H9 (cell line): ENCODE measurements at regions not wholly inside any gene's neighbourhood (a gene's known extent, or its start where the extent isn't known, plus 50 kb on each side); places are given as distances from the start of the nearest gene placed in this dataset.

ENCODE experiments used
- DNase-seq: peaks from one replicate; pipeline ENCODE4 v3.0.0-alpha.2; 2017
- H2AFZ ChIP-seq: one replicate; pipeline ENCODE4 v1.6.1; 2013; ENCODE audit warnings: mild to moderate bottlenecking, low read length, control low read depth, moderate library complexity
- H2AK5ac ChIP-seq: 2 replicates; pipeline ENCODE4 v1.6.1; 2013; ENCODE audit warnings: low read length, control low read depth, mixed read lengths; ENCODE audit not compliant: insufficient read length
- H2BK120ac ChIP-seq: one replicate; pipeline ENCODE4 v1.6.1; 2013; ENCODE audit warnings: low read depth, mild to moderate bottlenecking, low read length, control low read depth, inconsistent platforms; ENCODE audit not compliant: poor library complexity, severe bottlenecking
- H2BK12ac ChIP-seq: 2 replicates; pipeline ENCODE4 v1.6.1; 2013; ENCODE audit warnings: low read length, control low read depth, mixed read lengths, low read depth; ENCODE audit not compliant: insufficient read length
- H2BK15ac ChIP-seq: 2 replicates; pipeline ENCODE4 v1.6.1; 2013; ENCODE audit warnings: low read depth, low read length, control low read depth
- H2BK20ac ChIP-seq: one replicate; pipeline ENCODE4 v1.6.1; 2013; ENCODE audit warnings: low read depth, mild to moderate bottlenecking, low read length, control low read depth, inconsistent platforms; ENCODE audit not compliant: poor library complexity, severe bottlenecking
- H2BK5ac ChIP-seq: 2 replicates; pipeline ENCODE4 v1.6.1; 2013; ENCODE audit warnings: low read length, control low read depth, mixed read lengths; ENCODE audit not compliant: insufficient read length
- H3K14ac ChIP-seq: 2 replicates; pipeline ENCODE4 v1.6.1; 2013; ENCODE audit warnings: low read length, control low read depth; ENCODE audit not compliant: insufficient read depth
- H3K18ac ChIP-seq: 2 replicates; pipeline ENCODE4 v1.6.1; 2013; ENCODE audit warnings: low read depth, mild to moderate bottlenecking, mixed read lengths, low read length, control low read depth; ENCODE audit not compliant: insufficient read length
- H3K23ac ChIP-seq: 2 replicates; pipeline ENCODE4 v1.6.1; 2013; ENCODE audit warnings: low read length, control low read depth, mixed read lengths, low read depth; ENCODE audit not compliant: insufficient read length
- H3K23me2 ChIP-seq: 2 replicates; pipeline ENCODE4 v1.6.1; 2013; ENCODE audit warnings: low read depth, mild to moderate bottlenecking, mixed read lengths, low read length, control low read depth; ENCODE audit not compliant: insufficient read length, poor library complexity, severe bottlenecking
- H3K27ac ChIP-seq: 2 replicates; pipeline ENCODE4 v1.5.1; 2013; ENCODE audit warnings: low read length, control low read depth, mixed read lengths, low read depth; ENCODE audit not compliant: insufficient read length
- H3K27me3 ChIP-seq: 2 replicates; pipeline ENCODE4 v1.6.1; 2013; ENCODE audit warnings: low read length, control low read depth, inconsistent platforms; ENCODE audit not compliant: insufficient read depth
- H3K4ac ChIP-seq: 2 replicates; pipeline ENCODE4 v1.6.1; 2013; ENCODE audit warnings: low read depth, mild to moderate bottlenecking, control low read depth, inconsistent platforms, low read length, moderate library complexity
- H3K4me1 ChIP-seq: 2 replicates; pipeline ENCODE4 v1.6.1; 2013; ENCODE audit warnings: low read length, control low read depth, inconsistent platforms; ENCODE audit not compliant: insufficient read depth
- H3K4me2 ChIP-seq: 2 replicates; pipeline ENCODE4 v1.6.1; 2013; ENCODE audit warnings: low read length, control low read depth, mixed read lengths; ENCODE audit not compliant: insufficient read length, insufficient read depth
- H3K56ac ChIP-seq: 2 replicates; pipeline ENCODE4 v1.6.1; 2013; ENCODE audit warnings: low read depth, mild to moderate bottlenecking, mixed read lengths, low read length, control low read depth; ENCODE audit not compliant: insufficient read length
- H3K79me1 ChIP-seq: 2 replicates; pipeline ENCODE4 v1.6.1; 2013; ENCODE audit warnings: low read depth, mild to moderate bottlenecking, moderate library complexity, low read length, control low read depth, inconsistent platforms; ENCODE audit not compliant: insufficient read depth, poor library complexity, severe bottlenecking
- H3K79me2 ChIP-seq: 2 replicates; pipeline ENCODE4 v1.6.1; 2013; ENCODE audit warnings: low read length, control low read depth, inconsistent platforms; ENCODE audit not compliant: insufficient read depth
- H3K9ac ChIP-seq: 2 replicates; pipeline ENCODE4 v1.6.1; 2013; ENCODE audit warnings: low read length, control low read depth, mixed read lengths; ENCODE audit not compliant: insufficient read length; ENCODE audit errors: extremely low read depth
- H3K9me3 ChIP-seq: one replicate; pipeline ENCODE4 v1.6.1; 2013; ENCODE audit warnings: low read depth, low read length, inconsistent platforms; ENCODE audit not compliant: control insufficient read depth
- H3T11ph ChIP-seq: one replicate; pipeline ENCODE4 v1.6.1; 2013; ENCODE audit warnings: mild to moderate bottlenecking, low read length, control low read depth, inconsistent platforms
- H4K20me1 ChIP-seq: one replicate; pipeline ENCODE4 v1.6.1; 2013; ENCODE audit not compliant: control insufficient read depth, insufficient read length, insufficient read depth
- H4K5ac ChIP-seq: 2 replicates; pipeline ENCODE4 v1.6.1; 2013; ENCODE audit warnings: low read depth, mild to moderate bottlenecking, mixed read lengths, low read length, control low read depth; ENCODE audit not compliant: insufficient read length
- H4K8ac ChIP-seq: replicated peaks from 2 replicates; pipeline ENCODE4 v1.6.1; 2013; ENCODE audit warnings: low read length, control low read depth, mixed read lengths, low read depth; ENCODE audit not compliant: insufficient read length
- H4K91ac ChIP-seq: 2 replicates; pipeline ENCODE4 v1.6.1; 2013; ENCODE audit warnings: low read depth, mild to moderate bottlenecking, moderate library complexity, mixed read lengths, low read length, control low read depth; ENCODE audit not compliant: insufficient read length
- H3K27ac Mint-ChIP-seq, 3 experiments: 2 replicates in 2 of 3; 3 replicates in 1 of 3; pipeline ENCODE4 v1.8.0; 2020 to 2021; ENCODE audit warnings: mixed read lengths in 3 of 3, mild to moderate bottlenecking in 1 of 3, moderate library complexity in 1 of 3
- H3K27me3 Mint-ChIP-seq: 2 replicates; pipeline ENCODE4 v1.8.0; 2021; ENCODE audit warnings: low read depth, mild to moderate bottlenecking, moderate library complexity, mixed read lengths
- H3K36me3 Mint-ChIP-seq, 3 experiments: 2 replicates in 2 of 3; 3 replicates in 1 of 3; pipeline ENCODE4 v1.8.0; 2020 to 2021; ENCODE audit warnings: low read depth in 3 of 3, mixed read lengths in 3 of 3; ENCODE audit not compliant: insufficient read depth in 1 of 3
- H3K4me1 Mint-ChIP-seq, 2 experiments: 2 replicates each; pipeline ENCODE4 v1.8.0; 2020; ENCODE audit warnings: mixed read lengths in 2 of 2
- H3K4me3 Mint-ChIP-seq, 2 experiments: 2 replicates in 1 of 2; 3 replicates in 1 of 2; pipeline ENCODE4 v1.8.0; 2020 to 2021; ENCODE audit warnings: mild to moderate bottlenecking in 2 of 2, mixed read lengths in 2 of 2, moderate library complexity in 1 of 2
- H3K9me3 Mint-ChIP-seq, 2 experiments: 2 replicates in 1 of 2; 3 replicates in 1 of 2; pipeline ENCODE4 v1.8.0; 2020; ENCODE audit warnings: mild to moderate bottlenecking in 2 of 2, mixed read lengths in 2 of 2, moderate library complexity in 1 of 2
- WGBS: extraction: QIAGEN DNeasy Blood & Tissue Kit; methylation state at CpG from one replicate; pipeline ENCODE4 v1.1.7; 2013; ENCODE audit warnings: missing lambda C conversion rate, low lambda C conversion rate, mixed read lengths; ENCODE audit not compliant: insufficient read length; ENCODE audit errors: extremely low coverage; 5-methylcytosine and 5-hydroxymethylcytosine counted together
- TF ChIP-seq, protein P1 (sequence below): fragments of 200-600 bp; sonication (generic); conservative IDR thresholded peaks from 3 replicates; pipeline ENCODE4 v1.8.0; 2021; ENCODE audit warnings: antibody characterized with exemption, mild to moderate bottlenecking

GRCh38 chr6:81130969-81131368 is 621.5 kb downstream of the TENT5A start:
- Mint-ChIP-seq H3K27ac (no peak overlapping the region), H3K4me1 (no peaks in the 10 kb centered on the region), H3K4me3 (no peak overlapping the region), H3K36me3 (no peaks in the 10 kb centered on the region; a peak in 1 of 7 replicates), H3K27me3 (no peaks in the 10 kb centered on the region), H3K9me3 (peaks cover 6 to 9% of the 10 kb centered on the region in 2 experiments; a peak in 2 of 5 replicates)
- no peak overlapping the region for H3K4ac ChIP-seq
- no peak overlapping the region for H3K23ac ChIP-seq
- no peaks in the 10 kb centered on the region for H3K79me1 ChIP-seq
- no peak overlapping the region for H2BK120ac ChIP-seq
- H3T11ph ChIP-seq, result no peak overlapping the region
- no peaks in the 10 kb centered on the region for H3K9me3 ChIP-seq
- H3K4me2 ChIP-seq, result no peak overlapping the region
- H3K79me2 ChIP-seq, result no peaks in the 10 kb centered on the region
- no CpG with 5 or more reads among the region's 1 CpG for WGBS
- no peak overlapping the region for H3K9ac ChIP-seq
- H3K14ac ChIP-seq, result no peak overlapping the region
- DNase-seq, result no peak
- H2BK5ac ChIP-seq, result no peak overlapping the region
- H2BK15ac ChIP-seq, result no peak overlapping the region
- no peak overlapping the region for H4K8ac ChIP-seq
- H3K23me2 ChIP-seq, result no peaks in the 10 kb centered on the region
- no peaks in the 10 kb centered on the region for H4K20me1 ChIP-seq
- no peak overlapping the region for H2BK12ac ChIP-seq
- H2AFZ ChIP-seq, result no peak overlapping the region
- H2BK20ac ChIP-seq, result no peak overlapping the region
- no peak overlapping the region for H3K56ac ChIP-seq
- H3K27me3 ChIP-seq, result no peaks in the 10 kb centered on the region
- TF ChIP-seq, protein P1, sequence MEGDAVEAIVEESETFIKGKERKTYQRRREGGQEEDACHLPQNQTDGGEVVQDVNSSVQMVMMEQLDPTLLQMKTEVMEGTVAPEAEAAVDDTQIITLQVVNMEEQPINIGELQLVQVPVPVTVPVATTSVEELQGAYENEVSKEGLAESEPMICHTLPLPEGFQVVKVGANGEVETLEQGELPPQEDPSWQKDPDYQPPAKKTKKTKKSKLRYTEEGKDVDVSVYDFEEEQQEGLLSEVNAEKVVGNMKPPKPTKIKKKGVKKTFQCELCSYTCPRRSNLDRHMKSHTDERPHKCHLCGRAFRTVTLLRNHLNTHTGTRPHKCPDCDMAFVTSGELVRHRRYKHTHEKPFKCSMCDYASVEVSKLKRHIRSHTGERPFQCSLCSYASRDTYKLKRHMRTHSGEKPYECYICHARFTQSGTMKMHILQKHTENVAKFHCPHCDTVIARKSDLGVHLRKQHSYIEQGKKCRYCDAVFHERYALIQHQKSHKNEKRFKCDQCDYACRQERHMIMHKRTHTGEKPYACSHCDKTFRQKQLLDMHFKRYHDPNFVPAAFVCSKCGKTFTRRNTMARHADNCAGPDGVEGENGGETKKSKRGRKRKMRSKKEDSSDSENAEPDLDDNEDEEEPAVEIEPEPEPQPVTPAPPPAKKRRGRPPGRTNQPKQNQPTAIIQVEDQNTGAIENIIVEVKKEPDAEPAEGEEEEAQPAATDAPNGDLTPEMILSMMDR, result no peak
- no peak overlapping the region for H3K27ac ChIP-seq
- H4K5ac ChIP-seq, result no peak overlapping the region
- H3K18ac ChIP-seq, result no peak overlapping the region
- H4K91ac ChIP-seq, result no peak overlapping the region
- H3K4me1 ChIP-seq, result no peaks in the 10 kb centered on the region
- H2AK5ac ChIP-seq, result no peak overlapping the region
